ENCODE measurements at regions not wholly inside any gene's neighbourhood (a gene's known extent, or its start where the extent isn't known, plus 50 kb on each side); places are given as distances from the start of the nearest gene placed in this dataset.

DNA sequence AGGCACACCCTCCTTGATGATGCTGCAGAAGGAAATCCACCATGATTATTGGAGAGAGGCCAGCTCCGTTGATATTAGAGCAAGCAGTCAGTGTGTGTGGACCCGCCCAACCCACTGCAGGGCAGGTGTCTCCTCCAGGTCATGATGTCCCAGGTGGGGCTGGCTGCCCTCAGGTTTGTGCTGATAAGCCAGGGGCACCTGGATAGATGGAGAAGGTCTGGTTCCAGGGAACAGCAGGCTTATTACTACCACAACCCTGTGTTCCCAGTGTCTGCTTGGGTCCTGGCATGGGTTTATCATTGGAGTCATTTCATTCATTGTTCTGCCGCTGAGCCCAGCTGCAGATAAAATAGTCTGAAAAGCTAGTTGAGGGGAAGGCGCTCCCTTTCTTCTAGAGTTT is 181.1 kb upstream of the NECTIN1 start (continued):
- TF ChIP-seq ZBTB5 (IDR thresholded peaks at IDR 0.05) = no peak

DNA sequence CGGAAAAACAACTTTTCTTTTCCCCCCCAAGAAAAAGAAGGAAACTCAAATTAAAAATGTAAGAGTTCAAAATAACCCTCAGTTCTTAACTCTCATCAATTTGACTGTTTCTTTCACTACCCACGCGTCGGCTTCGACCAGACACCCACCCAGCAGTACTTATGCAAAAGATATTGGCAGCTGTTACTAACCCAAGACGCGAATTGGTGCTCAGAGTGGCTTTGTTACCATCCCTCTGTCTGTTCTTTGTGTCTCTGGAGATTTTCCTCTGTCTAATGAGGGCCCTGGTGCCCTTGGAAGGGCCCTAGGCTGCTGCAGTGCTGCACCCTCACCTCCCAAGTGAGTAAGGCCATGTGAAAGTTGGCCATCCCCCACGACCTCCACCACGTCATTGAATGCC is 180.5 kb upstream of the NECTIN1 start:
- in situ Hi-C loops (cut with MboI) = no loop called here
- peaks cover 4% of the 10 kb centered on the region; the same call in 1 of the 2 replicates for H4K20me1 ChIP-seq (replicated peaks; ENCODE audit: control insufficient read depth, insufficient read depth, low read length)
- no peak overlapping the region for H3K4me2 ChIP-seq (ENCODE audit: insufficient read depth, low read length)
- no peak overlapping the region for H3K4me3 ChIP-seq
- H3K9me1 ChIP-seq (ENCODE audit: control insufficient read depth, insufficient read depth, low read length) = no peaks in the 10 kb centered on the region
- ATAC-seq (no peak), DNase-seq (ENCODE audit: extremely low read depth in 1 of 4, low spot score in 3 of 4) (no peak), FAIRE-seq (no peak)
- TF ChIP-seq CREM (IDR thresholded peaks at IDR 0.05; ENCODE audit: low read depth) = no peak
- TF ChIP-seq ATF3 (IDR thresholded peaks at IDR 0.05) = no peak
- TF ChIP-seq ATF3 (CRISPR knock-in tag; conservative IDR thresholded peaks at IDR 0.05) = no peak
- no peak for TF ChIP-seq ZNF583 (CRISPR knock-in tag; IDR thresholded peaks at IDR 0.05)
- TF ChIP-seq SOX6 (IDR thresholded peaks at IDR 0.05) = no peak
- TF ChIP-seq KDM4B (IDR thresholded peaks at IDR 0.05; ENCODE audit: borderline replicate concordance in 2 of 2, low read depth in 1 of 2) = no peak
- no peak for TF ChIP-seq ZNF444 (CRISPR knock-in tag; IDR thresholded peaks at IDR 0.05)
- no peak for TF ChIP-seq SIN3B (IDR thresholded peaks at IDR 0.05; ENCODE audit: low read depth)
- no peak for TF ChIP-seq EZH2 (IDR thresholded peaks at IDR 0.05; ENCODE audit: borderline replicate concordance, low read depth, low read length)
- no peak for TF ChIP-seq KDM5B (IDR thresholded peaks at IDR 0.05; ENCODE audit: insufficient replicate concordance, low read depth, low read length)
- TF ChIP-seq SMARCA5 (IDR thresholded peaks at IDR 0.05) = no peak
- no TSS peak for BruUV-seq (replicated peaks)
- H3K36me3 ChIP-seq (ENCODE audit: control insufficient read depth, insufficient read depth, low read length) = no peaks in the 10 kb centered on the region
- no peaks in the 10 kb centered on the region for H3K4me1 ChIP-seq (replicated peaks in 1 of 2; ENCODE audit: control insufficient read depth in 2 of 2, insufficient read depth in 2 of 2, low read length in 2 of 2)
- no peak overlapping the region for H2AFZ ChIP-seq (ENCODE audit: low read depth, low read length)
- no peaks in the 10 kb centered on the region for H3K79me2 ChIP-seq (ENCODE audit: control insufficient read depth, insufficient read depth, low read length)
- peaks cover 5 to 45% of the 10 kb centered on the region in 2 experiments; a peak in 3 of 5 replicates for H3K27me3 ChIP-seq (ENCODE audit: control insufficient read depth in 2 of 2, insufficient read depth in 2 of 2, low read length in 2 of 2)
- H3K27ac ChIP-seq (ENCODE audit: extremely low read depth, low read depth, low read length) = no peak overlapping the region
- H3K9me3 ChIP-seq (replicated peaks; ENCODE audit: control insufficient read depth, insufficient read depth, low read depth, low read length) = no peaks in the 10 kb centered on the region
- CTCF ChIA-PET (ENCODE audit: low intra/inter-chr PET ratio) = no interaction called here
- WGBS (ENCODE audit: insufficient coverage, low coverage, missing lambda C conversion rate) = 0% methylated on average over 9 of the region's 9 CpGs
- POLR2A ChIA-PET = no interaction called here
- intact Hi-C loops (cut with micrococcal nuclease) = no loop called here
- no peak overlapping the region for H3K9ac ChIP-seq (ENCODE audit: insufficient read depth in 1 of 2, low read depth in 2 of 2, low read length in 2 of 2)

Data from K562 (cell line).